Astrocyte (in vitro differentiated cells and primary cell): ENCODE measurements at regions not wholly inside any gene's neighbourhood (a gene's known extent, or its start where the extent isn't known, plus 50 kb on each side); places are given as distances from the start of the nearest gene placed in this dataset.

ENCODE experiments used
- DNase-seq: peaks from one replicate; pipeline ENCODE4 v3.0.0-alpha.2; 2010; ENCODE audit warnings: low read depth
- FAIRE-seq: peaks from 2 replicates; lab custom pipeline; 2011; peaks lifted over from hg19 to GRCh38; lab: Jason Lieb, UNC
- H2AFZ ChIP-seq: 2 replicates; pipeline ENCODE4 v1.6.0; 2012; ENCODE audit warnings: low read depth, low read length, inconsistent platforms
- H3K27ac ChIP-seq: 2 replicates; pipeline ENCODE4 v1.5.1; 2011; ENCODE audit warnings: low read depth, low read length, inconsistent platforms
- H3K27me3 ChIP-seq: 2 replicates; pipeline ENCODE4 v1.6.0; 2011; ENCODE audit warnings: low read length, inconsistent platforms; ENCODE audit not compliant: insufficient read depth
- H3K36me3 ChIP-seq: 2 replicates; pipeline ENCODE4 v1.5.1; 2011; ENCODE audit warnings: low read length, inconsistent platforms; ENCODE audit not compliant: insufficient read depth
- H3K4me1 ChIP-seq: 2 replicates; pipeline ENCODE4 v1.5.1; 2011; ENCODE audit warnings: low read length, inconsistent platforms; ENCODE audit not compliant: insufficient read depth
- H3K4me2 ChIP-seq: 2 replicates; pipeline ENCODE4 v1.6.0; 2012; ENCODE audit warnings: low read length, inconsistent platforms
- H3K4me3 ChIP-seq: 2 replicates; pipeline ENCODE4 v1.5.1; 2011; ENCODE audit warnings: low read depth, mild to moderate bottlenecking, low read length, inconsistent platforms; ENCODE audit not compliant: insufficient read depth
- H3K79me2 ChIP-seq: 2 replicates; pipeline ENCODE4 v1.6.0; 2012; ENCODE audit warnings: mild to moderate bottlenecking, low read length, inconsistent platforms; ENCODE audit not compliant: insufficient read depth
- H3K9ac ChIP-seq: 2 replicates; pipeline ENCODE4 v1.6.0; 2012; ENCODE audit warnings: mild to moderate bottlenecking, low read length, inconsistent platforms
- H3K9me3 ChIP-seq: 2 replicates; pipeline ENCODE4 v1.5.1; 2012; ENCODE audit warnings: low read depth, mild to moderate bottlenecking, low read length, inconsistent platforms; ENCODE audit not compliant: insufficient read depth
- H4K20me1 ChIP-seq: 2 replicates; pipeline ENCODE4 v1.6.0; 2012; ENCODE audit warnings: low read length, inconsistent platforms; ENCODE audit not compliant: insufficient read depth
- H3K27ac Mint-ChIP-seq: one replicate; pipeline ENCODE4 v1.8.0; 2021; ENCODE audit warnings: mild to moderate bottlenecking, mixed read lengths; ENCODE audit not compliant: unreplicated experiment
- H3K27me3 Mint-ChIP-seq: one replicate; pipeline ENCODE4 v1.8.0; 2021; ENCODE audit warnings: low read depth, mixed read lengths; ENCODE audit not compliant: unreplicated experiment
- H3K36me3 Mint-ChIP-seq: one replicate; pipeline ENCODE4 v1.8.0; 2021; ENCODE audit warnings: low read depth, mixed read lengths; ENCODE audit not compliant: unreplicated experiment
- H3K4me1 Mint-ChIP-seq: one replicate; pipeline ENCODE4 v1.8.0; 2021; ENCODE audit warnings: low read depth, mixed read lengths; ENCODE audit not compliant: unreplicated experiment
- H3K4me3 Mint-ChIP-seq: one replicate; pipeline ENCODE4 v1.8.0; 2021; ENCODE audit warnings: mild to moderate bottlenecking, moderate library complexity, mixed read lengths; ENCODE audit not compliant: unreplicated experiment
- H3K9me3 Mint-ChIP-seq: one replicate; pipeline ENCODE4 v1.8.0; 2021; ENCODE audit warnings: mild to moderate bottlenecking, mixed read lengths; ENCODE audit not compliant: unreplicated experiment
- CTCF ChIP-seq: IDR thresholded peaks from 2 replicates; pipeline ENCODE4 v1.5.1; 2011; ENCODE audit warnings: low read depth, mild to moderate bottlenecking, inconsistent platforms, low read length, moderate library complexity; ENCODE audit not compliant: insufficient read depth
- EZH2 ChIP-seq: IDR thresholded peaks from 2 replicates; pipeline ENCODE4 v1.6.1; 2012; ENCODE audit warnings: mild to moderate bottlenecking, low read length, inconsistent platforms; ENCODE audit not compliant: insufficient read depth

- no peak overlapping the region for H3K27ac ChIP-seq
- H4K20me1 ChIP-seq, result no peaks in the 10 kb centered on the region
- no peak overlapping the region for H2AFZ ChIP-seq
- H3K4me3 ChIP-seq, result no peak overlapping the region
- Mint-ChIP-seq H3K9me3 (peaks cover 5% of the 10 kb centered on the region), H3K4me3 (no peak overlapping the region), H3K27me3 (peaks cover 18% of the 10 kb centered on the region), H3K4me1 (no peaks in the 10 kb centered on the region), H3K27ac (no peak overlapping the region), H3K36me3 (no peaks in the 10 kb centered on the region)
- no peaks in the 10 kb centered on the region for H3K27me3 ChIP-seq
- H3K9me3 ChIP-seq, result no peaks in the 10 kb centered on the region
- H3K9ac ChIP-seq, result no peak overlapping the region
- TF ChIP-seq EZH2, result no peak
- TF ChIP-seq CTCF, result no peak
- no peaks in the 10 kb centered on the region for H3K36me3 ChIP-seq
- no peak for FAIRE-seq
- no peaks in the 10 kb centered on the region for H3K79me2 ChIP-seq
- DNase-seq, result no peak
- no peaks in the 10 kb centered on the region for H3K4me1 ChIP-seq
- no peak overlapping the region for H3K4me2 ChIP-seq
Measured at GRCh38 chr9:1619915-1620710, 395.0 kb upstream of the SMARCA2 start.

DNA sequence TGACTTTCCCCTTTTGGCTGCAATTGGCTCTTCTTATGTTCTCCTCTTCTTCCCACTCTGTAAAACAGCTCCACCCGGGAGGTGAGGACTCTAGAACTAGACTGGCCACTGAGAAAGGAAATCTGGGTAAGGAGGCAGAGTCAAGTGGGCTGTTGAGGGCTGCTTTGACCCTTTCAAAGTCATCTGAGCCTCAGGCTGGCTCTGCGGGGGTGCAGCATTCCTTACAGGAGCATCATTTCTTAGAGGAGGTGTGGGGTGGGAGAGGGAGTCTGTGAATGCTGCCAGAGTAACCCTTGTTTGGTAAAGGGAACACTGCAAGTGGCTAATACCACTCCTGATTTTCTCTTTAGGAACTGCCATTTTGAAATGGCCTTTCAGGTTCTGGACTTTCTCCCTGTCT, 377.7 kb upstream of the SMARCA2 start:
- FAIRE-seq (no peak), DNase-seq (no peak)
- H3K4me1 ChIP-seq, result no peaks in the 10 kb centered on the region
- H3K9ac ChIP-seq, result no peak overlapping the region
- H3K9me3 ChIP-seq, result no peaks in the 10 kb centered on the region
- H3K36me3 Mint-ChIP-seq, result no peaks in the 10 kb centered on the region
- no peaks in the 10 kb centered on the region for H3K9me3 Mint-ChIP-seq
- no peak overlapping the region for H3K27ac ChIP-seq
- peaks cover 3% of the 10 kb centered on the region for H3K27me3 Mint-ChIP-seq
- no peaks in the 10 kb centered on the region for H3K79me2 ChIP-seq
- no peak overlapping the region for H3K4me2 ChIP-seq
- H3K4me3 Mint-ChIP-seq, result no peak overlapping the region
- no peak overlapping the region for H3K4me3 ChIP-seq
- no peaks in the 10 kb centered on the region for H3K4me1 Mint-ChIP-seq
- no peak overlapping the region for H2AFZ ChIP-seq
- no peaks in the 10 kb centered on the region for H3K27me3 ChIP-seq
- H4K20me1 ChIP-seq, result no peaks in the 10 kb centered on the region
- no peak overlapping the region for H3K27ac Mint-ChIP-seq
- H3K36me3 ChIP-seq, result no peaks in the 10 kb centered on the region
- TF ChIP-seq CTCF (no peak), EZH2 (no peak)

- H2AFZ ChIP-seq, result no peak overlapping the region
- no peak overlapping the region for H3K9ac ChIP-seq
- no peak overlapping the region for H3K4me3 Mint-ChIP-seq
- no peaks in the 10 kb centered on the region for H3K27me3 Mint-ChIP-seq
- no peak overlapping the region for H3K27ac Mint-ChIP-seq
- no peak for TF ChIP-seq CTCF
- no peak for TF ChIP-seq EZH2
- no peak overlapping the region for H3K4me3 ChIP-seq
- H3K9me3 ChIP-seq, result no peaks in the 10 kb centered on the region
- H3K4me1 ChIP-seq, result no peaks in the 10 kb centered on the region
- H3K27me3 ChIP-seq, result no peaks in the 10 kb centered on the region
- H3K36me3 ChIP-seq, result no peaks in the 10 kb centered on the region
- no peaks in the 10 kb centered on the region for H3K4me1 Mint-ChIP-seq
- H4K20me1 ChIP-seq, result no peaks in the 10 kb centered on the region
- FAIRE-seq (no peak), DNase-seq (no peak)
- H3K4me2 ChIP-seq, result no peak overlapping the region
- H3K9me3 Mint-ChIP-seq, result no peaks in the 10 kb centered on the region
- no peaks in the 10 kb centered on the region for H3K79me2 ChIP-seq
- H3K36me3 Mint-ChIP-seq, result no peaks in the 10 kb centered on the region
- no peak overlapping the region for H3K27ac ChIP-seq
Measured at GRCh38 chr9:1639166-1639565, 376.0 kb upstream of the SMARCA2 start.
